ENCODE measurements at regions not wholly inside any gene's neighbourhood (a gene's known extent, or its start where the extent isn't known, plus 50 kb on each side); places are given as distances from the start of the nearest gene placed in this dataset.

- Histone ChIP-seq H3K79me2 (ENCODE audit: insufficient read depth, low read length) (peaks cover 100% of the 10 kb centered on the region), H3K4me2 (replicated peaks; ENCODE audit: extremely low read depth, low read length, poor library complexity, severe bottlenecking) (no peak overlapping the region), H3K9ac (ENCODE audit: insufficient read depth, low read length, poor library complexity, severe bottlenecking) (no peak overlapping the region), H3K36me3 (replicated peaks in 1 of 2; ENCODE audit: control insufficient read depth in 1 of 2, insufficient read depth in 2 of 2, low read length in 2 of 2) (peaks cover 5 to 20% of the 10 kb centered on the region in 2 donors), H3K27ac (ENCODE audit: low read depth in 1 of 2, low read length in 2 of 2) (no peak overlapping the region), H3K4me1 (ENCODE audit: control insufficient read depth in 1 of 2, insufficient read depth in 2 of 2, low read length in 2 of 2) (peaks cover 40 to 47% of the 10 kb centered on the region in 2 donors), H3K4me3 (replicated peaks in 1 of 3; ENCODE audit: low read depth in 2 of 3, low read length in 3 of 3) (no peak overlapping the region), H4K20me1 (ENCODE audit: insufficient read depth, low read length) (peaks cover 100% of the 10 kb centered on the region), H3K9me3 (replicated peaks in 1 of 2; ENCODE audit: control insufficient read depth in 1 of 2, insufficient read depth in 1 of 2, low read length in 2 of 2) (no peaks in the 10 kb centered on the region), H2AFZ (ENCODE audit: insufficient read depth, low read depth, low read length, poor library complexity, severe bottlenecking) (no peak overlapping the region), H3K27me3 (ENCODE audit: control insufficient read depth in 2 of 2, insufficient read depth in 2 of 2, low read length in 2 of 2) (no peaks in the 10 kb centered on the region)
- Mint-ChIP-seq H3K4me3 (no peak overlapping the region), H3K4me1 (peaks cover 59% of the 10 kb centered on the region), H3K9me3 (no peaks in the 10 kb centered on the region), H3K27ac (peak overlapping the region in 1 of 7 donors; percentile 60), H3K36me3 (peaks cover 38 to 44% of the 10 kb centered on the region in 2 donors), H3K27me3 (ENCODE audit: low read depth in 3 of 3) (peaks cover 0 to 3% (median 0%) of the 10 kb centered on the region in 3 donors)
- WGBS (ENCODE audit: insufficient coverage): 62% methylated on average over 16 of the region's 17 CpGs
- no peak for DNase-seq
- no peak for TF ChIP-seq CTCF (IDR thresholded peaks at IDR 0.05)
- intact Hi-C loops (cut with micrococcal nuclease): loop anchor here in 1 of 2 donors (10.0 kb wide), 1 partner anchor 54 kb away; no protein-coding TSS in a partner anchor
Observed at GRCh38 chr12:124501112-124501561, 66.3 kb downstream of the NCOR2 start.

GRCh38 chr12:124499898-124500244, 67.5 kb downstream of the NCOR2 start:
- no peak for TF ChIP-seq CTCF (IDR thresholded peaks at IDR 0.05)
- Histone ChIP-seq H4K20me1 (ENCODE audit: insufficient read depth, low read length) (peaks cover 100% of the 10 kb centered on the region), H3K9ac (ENCODE audit: insufficient read depth, low read length, poor library complexity, severe bottlenecking) (no peak overlapping the region), H3K27me3 (ENCODE audit: control insufficient read depth in 2 of 2, insufficient read depth in 2 of 2, low read length in 2 of 2) (no peaks in the 10 kb centered on the region), H3K27ac (ENCODE audit: low read depth in 1 of 2, low read length in 2 of 2) (no peak overlapping the region), H3K4me3 (replicated peaks in 1 of 3; ENCODE audit: low read depth in 2 of 3, low read length in 3 of 3) (no peak overlapping the region), H3K4me1 (ENCODE audit: control insufficient read depth in 1 of 2, insufficient read depth in 2 of 2, low read length in 2 of 2) (peaks cover 29 to 34% of the 10 kb centered on the region in 2 donors), H3K79me2 (ENCODE audit: insufficient read depth, low read length) (peaks cover 100% of the 10 kb centered on the region), H3K4me2 (replicated peaks; ENCODE audit: extremely low read depth, low read length, poor library complexity, severe bottlenecking) (no peak overlapping the region), H2AFZ (ENCODE audit: insufficient read depth, low read depth, low read length, poor library complexity, severe bottlenecking) (no peak overlapping the region), H3K36me3 (replicated peaks in 1 of 2; ENCODE audit: control insufficient read depth in 1 of 2, insufficient read depth in 2 of 2, low read length in 2 of 2) (peaks cover 9 to 30% of the 10 kb centered on the region in 2 donors), H3K9me3 (replicated peaks in 1 of 2; ENCODE audit: control insufficient read depth in 1 of 2, insufficient read depth in 1 of 2, low read length in 2 of 2) (no peaks in the 10 kb centered on the region)
- no peak overlapping the region for H3K4me3 Mint-ChIP-seq
- no peak for DNase-seq
- H3K36me3 Mint-ChIP-seq: peaks cover 40 to 47% of the 10 kb centered on the region in 2 donors
- no peaks in the 10 kb centered on the region for H3K9me3 Mint-ChIP-seq
- H3K27ac Mint-ChIP-seq: peak overlapping the region in 2 of 7 donors; percentile 23 to 41
- H3K27me3 Mint-ChIP-seq (ENCODE audit: low read depth in 3 of 3): peaks cover 0 to 3% (median 0%) of the 10 kb centered on the region in 3 donors
- WGBS (ENCODE audit: insufficient coverage): 89% methylated on average over 11 of the region's 11 CpGs
- intact Hi-C loops (cut with micrococcal nuclease): loop anchor here in 1 of 2 donors (10.0 kb wide), 1 partner anchor 55 kb away; no protein-coding TSS in a partner anchor
- H3K4me1 Mint-ChIP-seq: peaks cover 50% of the 10 kb centered on the region
